Retinal pigment epithelial cell (primary cell): ENCODE measurements at regions not wholly inside any gene's neighbourhood (a gene's known extent, or its start where the extent isn't known, plus 50 kb on each side); places are given as distances from the start of the nearest gene placed in this dataset.

ENCODE experiments used
- DNase-seq: peaks from one replicate; pipeline ENCODE4 v3.0.0-alpha.2; 2010; ENCODE audit warnings: low read depth
- H3K4me3 ChIP-seq: 2 replicates; pipeline ENCODE4 v1.5.1; 2011; ENCODE audit warnings: mild to moderate bottlenecking, low read length, control low read depth, moderate library complexity
- TF ChIP-seq, protein P1 (sequence below): conservative IDR thresholded peaks from 2 replicates; pipeline ENCODE4 v1.5.1; 2011; ENCODE audit warnings: low read depth, low read length, control low read depth, inconsistent platforms

DNA sequence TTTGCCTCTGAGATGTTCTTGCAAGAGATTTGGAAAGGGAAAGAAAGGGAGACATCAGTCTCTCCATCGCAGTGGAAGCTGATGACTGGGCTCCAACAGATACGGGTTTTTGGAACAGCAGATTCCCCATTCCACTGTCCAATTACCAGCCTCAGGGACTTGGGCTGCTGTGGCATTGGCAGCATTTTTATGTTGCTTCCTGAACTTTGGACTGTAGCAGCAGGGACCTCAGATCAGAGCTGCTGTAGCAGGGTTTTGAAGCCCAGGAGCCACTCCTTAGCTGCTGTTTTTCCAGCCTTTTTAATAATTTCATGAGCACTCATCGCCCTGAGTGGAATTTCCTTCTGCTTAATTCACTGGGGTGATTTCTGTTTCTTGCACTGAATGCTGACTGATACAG is 135.7 kb upstream of the SLCO3A1 start:
- no peak overlapping the region for H3K4me3 ChIP-seq
- TF ChIP-seq, protein P1, sequence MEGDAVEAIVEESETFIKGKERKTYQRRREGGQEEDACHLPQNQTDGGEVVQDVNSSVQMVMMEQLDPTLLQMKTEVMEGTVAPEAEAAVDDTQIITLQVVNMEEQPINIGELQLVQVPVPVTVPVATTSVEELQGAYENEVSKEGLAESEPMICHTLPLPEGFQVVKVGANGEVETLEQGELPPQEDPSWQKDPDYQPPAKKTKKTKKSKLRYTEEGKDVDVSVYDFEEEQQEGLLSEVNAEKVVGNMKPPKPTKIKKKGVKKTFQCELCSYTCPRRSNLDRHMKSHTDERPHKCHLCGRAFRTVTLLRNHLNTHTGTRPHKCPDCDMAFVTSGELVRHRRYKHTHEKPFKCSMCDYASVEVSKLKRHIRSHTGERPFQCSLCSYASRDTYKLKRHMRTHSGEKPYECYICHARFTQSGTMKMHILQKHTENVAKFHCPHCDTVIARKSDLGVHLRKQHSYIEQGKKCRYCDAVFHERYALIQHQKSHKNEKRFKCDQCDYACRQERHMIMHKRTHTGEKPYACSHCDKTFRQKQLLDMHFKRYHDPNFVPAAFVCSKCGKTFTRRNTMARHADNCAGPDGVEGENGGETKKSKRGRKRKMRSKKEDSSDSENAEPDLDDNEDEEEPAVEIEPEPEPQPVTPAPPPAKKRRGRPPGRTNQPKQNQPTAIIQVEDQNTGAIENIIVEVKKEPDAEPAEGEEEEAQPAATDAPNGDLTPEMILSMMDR = no peak
- no peak for DNase-seq

DNA sequence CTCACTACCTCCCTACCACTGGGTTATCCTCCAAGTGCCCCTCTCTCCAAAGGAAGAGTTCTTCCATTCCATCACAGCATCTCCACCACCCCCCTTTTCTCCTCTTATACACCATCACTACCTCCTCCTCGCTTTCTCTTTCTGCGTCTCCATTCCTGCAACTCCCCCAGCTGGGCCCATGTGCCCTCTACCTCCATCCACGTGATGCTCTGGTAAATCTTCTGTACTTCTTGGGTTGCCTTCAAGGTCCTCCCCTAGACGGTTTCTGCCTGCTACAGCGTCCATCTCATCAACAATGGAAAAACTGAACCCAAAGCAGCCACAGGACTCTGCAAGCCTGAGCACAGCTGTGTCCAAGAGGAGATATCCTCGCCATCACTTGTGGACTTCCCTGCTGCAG is 129.5 kb upstream of the SLCO3A1 start:
- TF ChIP-seq, protein P1 = no peak
- H3K4me3 ChIP-seq = no peak overlapping the region
- DNase-seq = no peak

DNA sequence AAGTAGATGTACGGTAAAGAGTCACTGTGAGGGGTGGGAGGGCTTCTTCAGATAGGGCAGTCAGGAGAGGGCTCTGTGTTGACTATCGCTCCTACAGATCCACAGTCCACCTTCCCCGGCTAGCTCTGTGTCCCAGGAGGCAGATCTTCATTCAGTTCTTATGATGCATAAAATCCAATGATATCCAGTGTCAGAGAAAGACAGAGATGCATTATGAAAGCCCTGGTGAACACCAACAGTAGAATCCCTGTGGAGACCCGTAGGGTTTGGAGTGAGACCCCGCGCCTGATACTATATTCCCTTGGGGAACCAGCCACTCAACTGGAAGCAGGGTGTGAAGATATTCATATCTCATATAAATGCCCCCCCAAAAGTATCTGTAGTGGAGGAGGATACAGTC is 119.8 kb upstream of the SLCO3A1 start:
- DNase-seq = no peak
- no peak overlapping the region for H3K4me3 ChIP-seq
- TF ChIP-seq, protein P1 = no peak

DNA sequence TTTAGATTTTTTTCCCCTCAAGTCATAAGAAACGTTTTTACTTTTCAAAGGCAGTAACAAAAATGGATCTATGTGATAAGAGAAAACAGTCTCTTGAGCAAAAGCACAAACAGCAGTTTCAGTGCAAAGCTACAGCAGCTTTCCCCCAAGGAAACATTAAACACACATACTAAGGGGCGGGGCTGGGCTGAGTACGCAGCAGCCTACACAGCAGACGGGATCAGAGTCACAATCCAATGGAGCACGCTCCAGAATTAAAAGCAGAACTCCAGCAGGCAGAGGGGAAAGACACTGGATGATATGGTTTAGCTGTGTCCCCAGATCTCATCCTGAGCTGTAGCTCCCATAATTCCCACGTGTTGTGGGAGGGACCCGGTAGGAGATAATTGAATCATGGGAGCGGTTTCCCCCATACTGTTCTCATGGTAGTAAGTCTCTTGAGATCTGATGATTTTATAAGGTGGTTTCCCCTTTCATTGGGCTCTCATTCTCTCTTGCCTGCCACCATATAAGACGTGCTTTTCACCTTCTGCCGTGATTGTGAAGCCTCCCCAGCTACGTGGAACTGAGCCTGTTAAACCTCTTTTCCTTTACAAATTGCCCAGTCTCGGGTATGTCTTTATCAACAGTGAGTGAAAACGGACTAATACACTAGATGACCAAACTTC is 116.2 kb upstream of the SLCO3A1 start:
- TF ChIP-seq, protein P1 = no peak
- no peak overlapping the region for H3K4me3 ChIP-seq
- DNase-seq = no peak

DNA sequence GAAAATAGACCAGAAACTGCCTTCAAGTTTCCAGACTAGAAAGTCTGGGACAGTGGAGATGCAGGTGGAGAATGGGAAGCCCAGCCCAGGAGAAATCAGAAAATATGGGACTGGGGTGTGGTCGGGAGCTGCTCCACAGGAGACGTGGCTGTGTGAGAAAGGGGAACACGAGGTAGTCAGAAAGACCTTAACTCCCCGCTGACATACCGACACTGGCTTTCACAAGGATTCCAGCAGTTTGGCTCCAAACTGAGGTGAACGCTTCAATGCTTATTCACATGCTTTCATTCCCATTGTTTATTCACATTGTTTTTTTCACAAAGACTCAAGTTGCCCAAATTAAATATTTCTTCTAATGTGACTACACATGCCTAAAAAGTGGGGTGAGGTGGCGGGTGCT is 111.5 kb upstream of the SLCO3A1 start:
- TF ChIP-seq, protein P1 = no peak
- H3K4me3 ChIP-seq = no peak overlapping the region
- no peak for DNase-seq

DNA sequence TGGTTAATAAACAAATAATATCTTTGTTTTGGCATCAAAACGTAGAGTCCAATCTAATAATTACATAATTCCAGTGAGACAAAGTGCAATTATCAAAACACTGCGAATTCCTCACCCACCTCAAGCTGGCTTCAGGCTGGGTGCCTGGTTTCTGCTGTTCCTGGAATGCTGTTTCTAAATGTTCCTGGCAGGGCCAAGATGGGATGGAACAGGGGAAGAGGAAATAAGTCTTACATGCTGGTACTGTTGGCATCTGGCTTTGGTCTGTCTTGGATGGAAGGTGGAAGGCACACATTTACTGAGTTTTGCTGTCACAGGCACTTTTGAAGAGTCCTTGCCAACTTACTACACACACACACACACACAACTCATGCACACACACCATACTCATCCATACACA is 101.9 kb upstream of the SLCO3A1 start:
- DNase-seq = no peak
- no peak overlapping the region for H3K4me3 ChIP-seq
- TF ChIP-seq, protein P1 = no peak

DNA sequence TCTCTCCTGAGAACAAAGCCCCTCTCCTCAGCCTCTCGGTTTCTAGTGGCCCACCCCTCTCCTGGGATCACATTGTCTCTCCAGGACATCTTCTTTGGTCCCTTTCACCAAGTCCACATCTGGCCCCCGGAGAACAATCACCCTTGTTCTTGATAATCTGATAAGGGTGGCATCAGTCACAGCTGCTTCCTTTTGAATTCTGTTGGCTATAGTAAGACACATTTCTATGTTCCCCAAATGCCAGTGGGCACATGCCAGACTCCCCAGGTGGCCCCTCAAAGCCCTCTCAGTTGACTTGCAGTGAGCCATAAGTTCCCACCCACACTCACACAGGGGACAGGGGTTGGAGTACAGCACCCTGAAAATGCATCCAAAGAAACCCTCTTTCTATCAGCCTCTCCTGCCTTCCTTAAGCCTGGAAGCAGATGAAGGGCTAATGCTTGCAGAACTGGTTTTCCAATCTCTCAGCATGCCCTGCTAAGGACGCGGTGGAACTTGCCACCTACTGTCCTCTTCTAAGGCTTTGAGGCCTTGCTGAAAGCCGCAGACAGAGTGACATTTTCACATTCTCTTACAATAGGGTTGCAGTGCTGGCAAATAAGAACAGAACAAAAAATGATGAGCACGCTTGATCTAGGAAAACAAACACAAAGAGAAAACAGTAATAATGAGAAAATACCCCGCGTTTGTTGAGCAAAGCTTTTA is 101.3 kb upstream of the SLCO3A1 start:
- TF ChIP-seq, protein P1 = no peak
- no peak overlapping the region for H3K4me3 ChIP-seq
- DNase-seq = no peak
